ENCODE measurements at regions not wholly inside any gene's neighbourhood (a gene's known extent, or its start where the extent isn't known, plus 50 kb on each side); places are given as distances from the start of the nearest gene placed in this dataset.

DNA sequence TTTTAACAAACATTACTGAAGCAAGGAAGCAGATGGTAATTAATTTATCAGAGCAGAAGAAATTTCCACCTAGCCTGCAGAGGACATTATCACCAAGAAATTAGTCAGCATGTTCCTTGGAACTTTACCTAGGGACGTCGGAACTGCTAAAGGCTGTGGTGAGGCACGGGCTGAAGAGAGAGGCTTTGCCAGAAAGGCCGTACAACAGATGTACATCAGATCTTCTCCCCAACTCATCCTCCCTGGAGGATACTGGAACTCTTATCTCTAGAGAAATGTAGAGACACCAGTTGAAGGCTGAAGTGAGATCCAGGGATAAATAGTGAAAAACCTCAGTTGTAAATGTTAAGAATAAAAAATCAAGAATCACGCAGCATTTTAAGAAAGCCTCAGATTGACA is 257.1 kb downstream of the SAMD5 start:
- no peak for DNase-seq

DNA sequence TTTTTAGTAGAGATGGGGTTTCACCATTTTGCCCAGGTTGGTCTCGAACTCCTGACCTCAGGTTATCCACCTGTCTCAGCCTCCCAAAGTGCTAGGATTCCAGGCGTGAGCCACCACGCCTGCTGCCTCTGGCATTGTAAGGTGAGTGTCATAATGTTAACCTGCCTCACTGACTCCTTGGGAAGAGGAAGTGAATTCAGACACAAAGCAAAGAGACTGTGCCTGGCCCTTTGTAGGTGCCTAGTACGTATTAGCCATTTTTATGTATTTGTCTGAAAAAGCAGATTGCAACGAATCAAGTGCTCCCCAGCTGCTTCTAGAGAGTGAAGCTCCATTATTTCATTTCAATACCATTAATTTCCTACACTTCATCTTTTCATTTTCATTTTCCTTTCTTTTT is 260.5 kb downstream of the SAMD5 start:
- no peak for DNase-seq

DNA sequence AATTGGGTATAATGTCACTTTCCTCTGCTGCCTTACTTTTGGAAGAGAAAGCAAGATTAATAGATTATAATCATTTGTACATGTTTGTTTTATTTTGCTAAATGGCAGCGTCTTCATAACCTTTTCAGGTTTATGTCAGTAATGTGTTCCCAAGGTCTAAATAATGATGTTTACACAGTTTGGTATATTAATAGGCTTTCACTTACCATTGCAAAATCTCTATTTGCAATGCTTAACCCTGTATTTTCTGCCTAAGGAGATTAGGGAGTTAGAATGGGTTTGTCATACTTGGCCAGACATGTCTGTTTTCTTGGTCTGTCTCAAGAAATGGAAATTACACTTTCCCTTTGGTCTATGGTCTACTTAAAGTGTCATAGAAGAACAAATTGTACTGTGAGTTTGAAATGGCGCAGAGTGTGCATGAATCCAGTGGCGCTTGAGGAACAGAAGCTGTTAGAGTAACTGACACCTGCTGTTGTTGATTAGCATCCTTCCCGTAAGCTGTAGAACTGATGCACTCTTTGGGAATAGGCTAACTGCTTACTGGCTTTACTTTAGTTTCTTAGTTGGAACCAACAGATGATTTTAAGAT is 261.1 kb downstream of the SAMD5 start:
- no peak for DNase-seq

DNA sequence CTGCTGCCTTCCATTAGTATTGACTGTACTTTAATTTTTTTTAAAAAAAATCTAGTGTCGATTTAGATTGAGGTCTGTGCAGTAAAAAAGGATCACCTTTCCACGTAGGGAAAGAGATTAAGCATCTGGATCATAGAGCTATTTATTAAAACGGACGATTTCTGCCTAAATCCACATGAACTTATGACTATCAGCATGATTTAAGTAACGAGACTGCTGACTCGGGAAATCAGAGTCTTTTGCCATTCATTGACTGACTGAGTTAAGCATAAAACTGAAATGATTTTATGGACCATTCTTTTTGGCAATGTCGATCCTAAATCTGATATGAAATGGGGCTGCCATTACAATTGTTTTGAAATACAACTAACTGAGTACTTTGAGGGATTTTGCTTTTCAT is 261.7 kb downstream of the SAMD5 start:
- DNase-seq: no peak

DNA sequence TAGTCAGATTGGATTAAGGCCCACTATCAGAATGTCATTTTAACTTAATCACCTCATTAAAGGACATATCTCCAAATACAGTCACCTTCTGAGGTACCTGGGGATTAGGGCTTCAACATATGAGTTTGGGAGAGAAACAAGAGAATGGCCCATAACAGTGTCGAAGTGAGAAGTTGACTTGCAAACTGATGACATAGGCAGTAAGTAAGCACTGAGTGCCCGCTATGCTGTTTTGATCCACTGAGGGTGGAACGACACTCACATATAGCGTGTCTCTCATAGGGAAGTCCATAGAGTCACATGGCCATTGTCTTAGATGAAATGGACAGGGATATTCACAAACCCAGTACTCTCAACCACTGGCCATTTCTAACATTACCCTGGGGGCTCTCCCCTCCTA is 264.2 kb downstream of the SAMD5 start:
- no peak for DNase-seq

DNA sequence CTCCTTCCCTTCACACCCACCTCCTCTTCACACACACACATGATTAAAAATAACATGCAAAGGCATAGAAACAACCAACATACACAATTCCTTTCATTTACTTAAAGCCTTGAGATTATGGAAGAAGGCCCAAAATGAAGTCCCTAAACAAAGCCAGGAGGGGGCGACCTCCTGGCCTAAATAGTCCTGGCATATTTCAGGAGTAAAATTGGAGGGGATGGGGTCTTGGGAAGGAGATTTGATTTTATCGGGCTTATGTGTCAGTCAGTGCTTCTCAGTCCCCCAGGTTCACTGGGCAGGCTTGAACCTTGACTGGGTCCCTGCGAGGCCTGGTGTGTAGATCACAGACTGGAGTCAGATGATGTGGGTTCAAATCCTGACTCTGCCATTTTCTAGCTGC is 266.4 kb downstream of the SAMD5 start:
- no peak for DNase-seq

DNA sequence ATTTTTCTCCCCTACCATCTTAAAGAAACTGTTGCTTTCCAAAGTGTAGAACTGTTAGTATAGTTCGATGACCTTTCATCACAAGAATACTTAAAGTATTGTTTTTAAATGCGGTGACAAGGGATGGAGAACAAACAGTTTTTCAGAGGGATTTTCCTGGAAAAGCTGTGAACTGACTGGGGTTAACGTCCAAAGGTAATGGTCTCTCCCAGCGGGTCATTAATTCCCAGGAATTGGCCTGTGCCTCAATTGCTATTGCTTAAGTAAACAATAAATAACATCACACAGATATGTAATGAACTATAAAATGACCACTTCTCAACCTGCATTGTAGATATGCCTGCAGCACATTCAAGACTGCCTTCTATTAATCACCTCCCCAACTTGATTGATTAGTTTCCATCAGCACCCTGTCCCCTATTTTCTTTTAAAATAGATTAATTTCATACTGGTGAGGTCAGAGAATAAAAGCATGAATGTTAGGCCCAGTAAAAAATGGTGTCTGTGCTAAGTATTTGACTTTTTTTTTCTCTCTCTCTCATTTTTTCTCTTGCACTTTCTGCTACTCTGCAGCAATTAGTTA is 268.2 kb downstream of the SAMD5 start:
- DNase-seq: no peak

DNA sequence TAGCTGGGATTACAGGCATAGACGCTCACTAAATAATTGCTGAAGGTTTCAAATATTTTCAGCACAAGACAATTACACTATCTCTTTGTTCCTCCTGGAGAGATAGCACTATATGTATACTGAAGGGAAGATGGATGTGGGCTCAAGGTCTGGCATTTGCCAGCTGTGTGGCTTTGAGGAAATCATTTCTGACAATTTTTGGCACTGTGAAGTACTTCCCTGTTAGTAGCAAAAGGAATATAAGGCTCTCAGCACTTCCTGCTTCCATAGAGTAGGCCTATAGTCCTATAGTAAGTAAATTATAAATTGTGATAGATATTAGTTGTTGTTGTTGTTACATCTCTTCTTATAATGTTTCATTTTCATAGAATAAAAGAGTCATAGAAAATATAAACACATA is 271.1 kb downstream of the SAMD5 start:
- DNase-seq: no peak

DNA sequence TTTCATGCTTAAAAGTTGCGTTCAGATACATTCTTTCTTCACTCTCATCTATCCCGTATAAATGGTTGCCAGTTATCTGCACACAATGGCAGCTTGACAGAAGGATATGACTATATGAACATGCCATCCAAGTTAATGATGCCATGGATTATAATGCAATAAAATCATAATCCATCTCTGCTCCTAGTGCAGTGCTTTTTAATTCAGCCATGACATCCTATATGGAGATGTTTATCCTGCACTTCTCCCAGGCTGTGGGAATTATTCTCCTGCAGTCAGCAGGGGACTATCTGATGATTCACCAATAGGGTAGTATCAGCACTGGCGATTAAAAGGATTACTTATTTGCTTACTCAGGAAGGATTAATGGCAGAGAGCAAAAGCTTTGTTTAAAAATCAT is 273.8 kb downstream of the SAMD5 start:
- no peak for DNase-seq

DNA sequence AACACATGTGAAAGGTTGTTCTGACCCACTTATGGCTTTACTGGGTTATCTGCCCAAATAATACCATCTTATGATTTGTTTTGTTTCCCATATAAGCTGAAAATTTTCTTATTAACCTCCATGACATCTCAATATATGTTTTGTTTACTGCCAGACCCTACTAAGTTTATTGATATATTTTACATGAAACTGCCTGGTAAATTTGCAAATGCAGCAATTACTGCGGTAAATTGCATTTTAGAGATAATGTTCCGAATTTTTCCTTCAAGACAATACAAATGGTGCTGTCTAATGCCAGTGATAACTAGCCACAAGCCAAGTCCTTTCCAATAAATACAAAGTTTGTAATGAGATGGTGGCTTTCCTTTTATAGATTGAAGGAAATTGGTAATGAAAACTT is 275.9 kb downstream of the SAMD5 start:
- no peak for DNase-seq

DNA sequence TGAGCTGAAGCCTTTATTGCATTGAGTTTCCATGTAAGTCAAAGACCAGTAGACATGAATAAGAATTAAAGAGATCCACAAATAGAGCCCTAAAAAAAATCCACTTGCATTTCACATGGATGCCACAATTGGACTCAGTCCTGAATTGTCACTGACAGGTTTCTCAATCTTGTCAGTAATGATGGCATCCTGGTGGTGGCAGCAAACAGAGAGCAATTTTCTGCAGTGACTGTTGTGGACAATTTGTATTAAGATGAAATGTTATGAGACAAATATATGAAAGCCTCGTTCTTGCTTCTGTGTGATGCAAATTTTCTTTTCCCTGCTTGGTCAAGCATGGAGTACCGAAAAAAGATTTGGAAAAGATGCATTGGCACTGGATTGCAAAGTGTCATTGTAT is 278.9 kb downstream of the SAMD5 start:
- no peak for DNase-seq

DNA sequence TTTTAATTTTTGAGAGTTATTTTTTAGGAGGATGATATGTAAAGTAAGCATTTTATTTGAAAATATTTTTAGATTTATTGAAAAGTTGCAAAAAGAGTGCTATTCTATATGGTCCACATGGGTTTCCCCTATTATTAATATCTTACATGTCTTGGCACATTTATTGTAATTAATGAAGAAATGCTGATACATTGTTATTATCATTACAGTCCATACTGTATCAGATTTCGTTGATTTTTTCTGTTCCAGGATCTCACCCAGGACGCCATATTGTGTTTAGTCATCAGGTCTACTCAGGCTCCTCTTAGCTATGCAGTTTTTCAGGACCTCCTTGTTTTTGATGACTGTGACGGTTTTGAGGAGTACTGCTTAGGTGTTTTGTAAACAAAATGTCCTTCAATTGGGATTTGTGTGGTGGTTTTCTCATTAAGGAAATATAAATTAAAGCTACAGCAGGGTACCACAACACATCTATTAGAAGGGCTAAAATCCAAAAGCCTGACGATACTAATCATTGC is 281.0 kb downstream of the SAMD5 start:
- no peak for DNase-seq

DNA sequence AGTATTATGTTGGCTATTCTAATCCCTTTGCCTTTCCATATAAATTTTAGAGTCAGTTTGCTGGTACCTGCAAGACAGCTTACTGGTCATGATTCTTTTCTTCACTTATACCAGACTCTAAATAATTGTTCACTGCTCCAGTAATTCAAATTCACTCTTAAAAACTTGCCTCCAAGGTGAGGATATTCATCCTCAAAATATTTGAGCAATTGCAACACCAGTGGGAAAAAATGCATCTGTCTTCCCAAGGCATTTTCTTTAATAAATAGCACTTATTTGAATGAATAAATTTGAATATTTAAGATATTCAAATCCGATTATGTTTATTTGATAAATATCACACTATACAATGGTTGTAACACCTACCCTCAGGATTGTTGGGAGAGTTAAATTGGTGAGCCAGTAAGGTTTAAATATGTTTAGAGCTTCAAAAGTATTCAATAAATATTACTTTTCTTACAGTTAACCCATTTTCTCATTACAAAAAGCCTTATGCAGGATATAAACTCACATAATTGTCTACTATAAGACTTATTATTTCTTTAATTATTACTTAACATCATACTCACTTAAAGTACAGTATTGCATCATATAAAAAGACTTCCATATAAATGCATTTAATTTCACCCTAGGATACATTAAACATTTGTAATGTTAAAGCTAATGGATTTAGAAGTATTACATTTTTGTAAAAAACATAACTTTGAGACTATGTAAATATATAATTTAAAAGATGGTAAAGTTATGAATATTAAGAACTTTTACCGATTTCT is 285.6 kb downstream of the SAMD5 start:
- no peak for DNase-seq

DNA sequence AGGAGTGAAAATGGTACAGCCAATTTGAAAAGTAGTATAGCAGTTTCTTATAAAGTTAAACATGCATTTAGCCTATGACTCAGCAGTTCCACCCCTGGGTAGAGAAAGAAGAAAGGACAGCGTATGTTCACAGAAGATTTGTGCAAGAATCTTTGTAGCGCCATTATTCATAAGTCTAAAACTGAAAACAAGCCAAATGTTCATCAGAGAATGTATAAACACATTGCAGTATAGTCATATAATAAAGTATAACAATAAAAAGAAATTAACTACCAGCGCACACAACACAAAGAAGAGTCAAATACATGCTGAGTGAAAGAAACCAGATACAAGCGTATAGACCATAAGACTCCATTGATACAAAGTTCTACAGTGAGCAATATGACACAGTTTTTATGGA is 294.0 kb downstream of the SAMD5 start:
- DNase-seq: no peak

DNA sequence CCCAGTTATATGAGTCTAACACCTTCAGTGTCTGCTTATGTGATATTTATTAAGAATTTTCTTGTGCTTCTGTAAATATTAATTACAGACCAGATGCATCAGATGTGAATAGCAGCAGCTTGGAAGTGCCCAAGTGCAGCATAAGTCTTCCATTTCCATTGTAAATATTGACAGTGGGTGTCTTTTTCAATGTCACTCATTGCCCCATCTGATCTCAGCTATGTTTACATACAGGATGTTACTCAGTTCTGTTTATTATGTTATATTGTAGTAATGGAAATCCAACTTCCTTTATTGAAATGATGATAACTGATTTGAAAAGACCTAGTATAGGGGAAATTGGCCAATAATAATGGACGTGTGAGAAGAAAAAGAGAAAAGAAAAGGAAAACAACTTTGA is 296.7 kb downstream of the SAMD5 start:
- DNase-seq: no peak

DNA sequence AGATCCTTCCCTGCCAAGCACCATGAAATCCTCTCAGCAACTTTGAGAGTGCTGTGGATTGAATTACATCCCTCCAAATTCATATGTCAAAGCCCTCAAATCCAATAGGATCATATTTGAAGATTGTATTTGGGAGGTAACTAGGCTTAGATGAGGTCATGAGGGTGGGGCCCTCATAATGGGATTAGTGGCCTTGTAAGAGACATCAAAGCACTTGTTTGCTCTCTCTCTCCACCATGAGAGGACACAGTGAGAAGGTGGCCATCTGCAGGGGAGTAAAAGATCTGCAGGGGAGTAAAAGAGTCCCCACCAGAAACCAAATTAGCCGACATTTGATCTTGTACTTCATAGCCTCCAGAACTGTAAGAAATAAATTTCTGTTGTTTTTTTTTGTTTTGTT is 298.2 kb downstream of the SAMD5 start:
- DNase-seq: no peak

DNA sequence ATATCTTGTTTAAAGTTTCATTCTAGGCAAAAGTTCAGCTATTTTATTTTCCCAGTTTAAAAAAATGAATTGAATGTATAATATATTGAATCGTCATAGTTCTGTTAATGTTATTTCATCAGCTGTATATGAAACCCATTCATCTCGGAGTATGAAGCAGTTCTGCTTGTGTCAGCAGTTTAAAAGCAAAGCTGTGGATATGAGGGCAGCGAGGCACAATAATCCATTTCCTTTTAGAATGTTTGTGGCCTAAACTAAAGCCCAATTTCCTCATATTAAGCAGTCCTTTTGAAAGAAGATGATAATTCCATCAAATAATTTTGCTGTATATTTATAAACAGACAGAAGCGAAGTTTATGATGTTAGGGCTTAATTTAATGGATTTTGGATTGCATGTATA is 300.1 kb downstream of the SAMD5 start:
- no peak for DNase-seq

DNA sequence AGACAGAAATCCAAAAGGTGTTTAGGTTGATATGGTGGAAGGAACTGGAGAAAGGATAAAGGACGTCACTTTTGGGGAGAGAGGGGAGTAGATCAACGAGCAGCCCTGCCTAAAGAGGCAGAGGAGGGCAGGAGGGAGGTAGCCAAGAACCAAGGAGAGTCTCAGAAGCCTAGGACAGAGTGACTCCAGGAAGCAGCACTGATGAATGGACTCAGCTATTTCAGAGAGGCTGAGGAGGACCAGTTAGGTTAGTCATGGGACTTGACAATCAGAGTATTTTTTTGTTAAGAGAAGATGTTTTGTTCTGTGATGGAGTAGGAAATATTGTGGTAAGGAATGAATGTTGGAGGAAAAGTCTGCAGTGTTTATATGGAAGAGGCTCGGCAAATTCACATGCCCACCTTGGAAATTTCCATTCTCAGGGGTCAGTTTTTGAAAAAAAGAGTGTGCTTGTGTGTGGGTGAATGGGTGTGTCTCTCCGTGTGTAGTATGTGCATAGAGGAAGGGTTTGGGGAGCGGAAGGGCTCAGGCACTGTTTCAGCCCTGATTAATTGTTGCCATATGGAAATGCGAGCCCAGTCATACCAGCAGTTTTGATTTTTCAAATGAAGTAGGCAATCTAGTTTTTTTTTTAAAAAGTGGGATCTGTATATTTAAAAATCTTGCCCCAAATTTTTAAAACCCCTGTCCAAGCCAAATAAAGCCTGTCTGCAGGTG is 303.6 kb downstream of the SAMD5 start:
- DNase-seq: no peak

DNA sequence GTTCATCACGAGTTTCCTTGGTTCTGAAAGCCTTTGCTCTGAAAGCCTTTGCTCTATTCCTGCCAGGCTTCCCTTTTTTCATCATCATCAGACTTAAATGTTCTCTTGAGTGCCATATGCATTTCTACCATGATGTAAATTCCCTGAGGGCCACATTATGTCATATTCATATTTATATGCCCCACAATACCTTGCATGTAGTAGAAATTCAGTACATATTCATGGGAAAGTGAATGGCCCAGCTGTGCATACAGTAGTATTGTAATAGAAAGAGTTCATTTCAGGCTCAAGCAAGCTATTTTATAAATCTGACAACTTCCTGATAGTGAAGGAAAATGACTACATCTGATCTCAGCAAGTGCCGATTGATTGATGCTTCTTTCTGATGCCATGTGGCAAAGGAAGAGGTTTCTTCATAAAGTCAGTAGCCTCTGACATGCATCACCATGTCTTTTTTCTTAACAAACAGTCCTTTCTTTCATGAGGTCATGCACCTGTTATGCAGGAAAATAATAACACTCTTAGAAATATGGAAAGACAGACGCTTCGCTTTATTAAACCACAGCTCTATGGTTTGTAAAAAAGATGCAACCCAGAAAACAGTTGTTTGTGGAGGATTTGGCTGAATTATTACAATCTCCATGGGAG is 308.7 kb downstream of the SAMD5 start:
- DNase-seq: no peak

DNA sequence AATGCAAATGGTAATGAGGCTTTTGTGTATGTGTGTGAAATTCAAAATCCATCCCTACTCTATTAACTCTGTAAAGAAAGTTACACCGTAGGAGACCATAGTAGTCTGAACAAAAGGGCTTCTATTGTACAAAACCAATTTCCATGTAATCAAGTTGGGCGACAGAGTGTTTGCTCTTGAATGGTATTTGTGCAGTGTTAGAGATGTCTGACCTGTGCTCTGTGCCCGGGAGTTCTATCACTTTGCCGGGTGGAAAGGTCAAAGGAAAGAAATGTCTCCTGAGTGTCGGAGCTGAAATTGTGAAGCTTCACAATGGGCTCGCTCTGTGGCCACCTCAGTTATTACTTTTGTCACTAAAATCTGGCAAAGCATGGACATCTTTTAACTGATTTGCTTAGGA is 312.0 kb downstream of the SAMD5 start:
- no peak for DNase-seq

DNA sequence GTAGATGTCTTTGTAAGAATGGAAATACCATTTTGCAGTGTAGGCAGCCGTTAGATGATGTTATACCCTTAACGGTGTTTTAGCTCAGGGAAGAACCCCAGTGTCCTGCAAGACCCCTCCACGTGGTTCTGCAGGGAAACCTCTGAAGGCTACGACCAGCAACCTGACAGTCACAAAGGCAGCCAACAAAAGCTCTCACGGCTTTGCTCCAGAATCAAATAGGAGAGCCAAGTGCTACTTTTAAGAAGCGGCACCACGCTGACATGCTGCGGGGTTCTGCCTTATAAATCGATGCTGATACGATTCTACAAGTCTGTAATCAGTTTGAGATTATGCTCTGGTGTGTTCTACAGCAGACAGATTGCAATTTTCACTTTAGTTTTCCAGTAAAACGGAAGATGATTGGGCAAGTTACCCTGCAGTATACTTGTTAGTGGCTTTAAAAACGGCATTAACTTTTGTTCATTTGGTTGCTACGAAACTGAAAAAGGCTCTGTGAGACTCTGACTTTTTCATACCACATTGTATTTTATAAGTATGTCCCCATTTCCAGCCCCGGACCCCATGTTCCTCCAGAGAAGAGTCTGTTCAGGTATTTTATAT is 312.9 kb downstream of the SAMD5 start:
- no peak for DNase-seq

DNA sequence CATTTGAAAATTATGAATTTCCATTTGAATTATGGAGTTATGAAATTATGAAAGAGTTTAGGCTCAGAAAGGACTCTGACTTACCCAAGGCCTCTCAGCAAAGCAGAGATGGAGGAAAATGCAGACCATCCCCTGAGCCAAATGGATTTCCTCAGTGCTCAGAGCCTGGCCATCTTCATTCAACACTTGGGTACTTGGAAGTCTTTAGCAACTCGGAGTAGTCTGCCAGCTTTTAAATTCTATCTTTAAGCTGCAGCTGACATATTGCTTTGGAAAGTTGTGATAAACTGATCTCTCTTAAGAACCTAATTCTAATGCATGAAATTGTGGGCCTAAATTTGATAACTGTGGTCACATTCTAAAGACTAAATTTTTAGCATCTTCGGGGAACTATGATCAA is 315.4 kb downstream of the SAMD5 start:
- DNase-seq: no peak

DNA sequence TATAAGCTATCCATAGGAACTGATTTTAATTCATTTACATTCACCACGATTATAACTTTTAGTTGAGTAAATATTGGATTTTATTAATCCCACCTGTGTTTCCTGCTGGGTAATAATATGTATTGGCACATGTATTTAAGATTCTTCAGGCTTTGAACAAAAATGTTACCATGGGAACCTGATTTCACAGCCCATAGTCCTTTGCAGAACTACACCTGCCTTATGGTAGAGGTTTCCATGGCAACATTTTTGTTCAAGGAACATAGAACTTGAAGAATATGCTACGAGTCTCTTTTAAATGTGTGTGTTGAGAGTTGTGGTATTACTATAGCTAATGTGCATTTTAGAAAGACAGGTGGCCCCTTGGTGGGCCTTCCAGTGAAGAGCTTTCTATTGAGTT is 317.4 kb downstream of the SAMD5 start:
- no peak for DNase-seq
